HEK293T (cell line): ENCODE measurements at regions not wholly inside any gene's neighbourhood (a gene's known extent, or its start where the extent isn't known, plus 50 kb on each side); places are given as distances from the start of the nearest gene placed in this dataset.
"Not testable (repeated sequence)": the region's sequence is repeated elsewhere in the genome, so short reads cannot be mapped to it uniquely, and the experiment has no call there.

Experiments
- CTCF ChIA-PET: fragments of 350-600 bp; formaldehyde crosslinking; extraction: SDS; loops from one replicate; lab custom pipeline; 2021; ENCODE audit warnings: antibody characterized with exemption, inconsistent platforms; lab: Yijun Ruan, JAX
- POLR2A ChIA-PET: fragments of 350-600 bp; formaldehyde crosslinking; extraction: SDS; loops from one replicate; lab custom pipeline; 2020; ENCODE audit warnings: antibody characterized with exemption, inconsistent platforms; lab: Yijun Ruan, JAX
- DNase-seq: peaks from one replicate; pipeline ENCODE4 v3.0.0; 2012; ENCODE audit warnings: mixed read lengths; ENCODE audit errors: extremely low spot score
- ARNT ChIP-seq: fragments of 450-650 bp; IDR thresholded peaks from 2 replicates; pipeline ENCODE4 v1.6.1; 2017; ENCODE audit warnings: mild to moderate bottlenecking
- BHLHE40 ChIP-seq: fragments of 450-650 bp; IDR thresholded peaks from 2 replicates; pipeline ENCODE4 v1.6.1; 2016; ENCODE audit warnings: mild to moderate bottlenecking, moderate library complexity, borderline replicate concordance
- CTBP1 ChIP-seq: fragments of 450-650 bp; IDR thresholded peaks from 2 replicates; pipeline ENCODE4 v1.6.1; 2016; ENCODE audit warnings: borderline replicate concordance
- ELF4 ChIP-seq: fragments of 450-650 bp; IDR thresholded peaks from 2 replicates; pipeline ENCODE4 v1.6.1; 2017; ENCODE audit warnings: antibody characterized with exemption
- FOXA1 ChIP-seq: fragments of 450-650 bp; IDR thresholded peaks from 2 replicates; pipeline ENCODE4 v1.6.1; 2016; ENCODE audit warnings: mild to moderate bottlenecking
- FOXK2 ChIP-seq: fragments of 450-650 bp; IDR thresholded peaks from 2 replicates; pipeline ENCODE4 v1.6.1; 2016; ENCODE audit warnings: mild to moderate bottlenecking
- FOXM1 ChIP-seq: fragments of 450-650 bp; IDR thresholded peaks from 2 replicates; pipeline ENCODE4 v1.6.1; 2017; ENCODE audit warnings: mild to moderate bottlenecking, borderline replicate concordance
- HDGF ChIP-seq: fragments of 450-650 bp; IDR thresholded peaks from 2 replicates; pipeline ENCODE4 v1.6.1; 2017; ENCODE audit warnings: antibody characterized with exemption, borderline replicate concordance
- L3MBTL2 ChIP-seq: fragments of 450-650 bp; conservative IDR thresholded peaks from 2 replicates; pipeline ENCODE4 v1.6.1; 2016; ENCODE audit warnings: mild to moderate bottlenecking
- LEF1 ChIP-seq: fragments of 450-650 bp; IDR thresholded peaks from 2 replicates; pipeline ENCODE4 v1.6.1; 2017; ENCODE audit warnings: mild to moderate bottlenecking, borderline replicate concordance
- NFRKB ChIP-seq: fragments of 450-650 bp; IDR thresholded peaks from 2 replicates; pipeline ENCODE4 v1.6.1; 2016; ENCODE audit warnings: mild to moderate bottlenecking, moderate library complexity
- PKNOX1 ChIP-seq: fragments of 450-650 bp; IDR thresholded peaks from 2 replicates; pipeline ENCODE4 v1.6.1; 2016
- SP1 ChIP-seq: fragments of 450-650 bp; IDR thresholded peaks from 2 replicates; pipeline ENCODE4 v1.6.1; 2017
- SUZ12 ChIP-seq: fragments of 450-650 bp; IDR thresholded peaks from 2 replicates; pipeline ENCODE4 v1.6.1; 2016; ENCODE audit warnings: mild to moderate bottlenecking
- TARDBP ChIP-seq: fragments of 450-650 bp; IDR thresholded peaks from 2 replicates; pipeline ENCODE4 v1.6.1; 2016
- ZNF384 ChIP-seq: fragments of 450-650 bp; IDR thresholded peaks from 2 replicates; pipeline ENCODE4 v1.6.1; 2016

- TF ChIP-seq SP1 (no peak), NFRKB (no peak), PKNOX1 (no peak), ZNF384 (no peak), FOXA1 (no peak), ARNT (no peak), BHLHE40 (no peak), L3MBTL2 (no peak), TARDBP (no peak), FOXM1 (no peak), LEF1 (no peak), FOXK2 (no peak), HDGF (no peak), ELF4 (no peak), CTBP1 (no peak)
- CTCF ChIA-PET, result no interaction called here
- no peak for DNase-seq
- POLR2A ChIA-PET, result no interaction called here
Measured at GRCh38 chr1:76730027-76730426, 137.3 kb upstream of the ST6GALNAC5 start.

GRCh38 chr1:76738355-76738754, 128.9 kb upstream of the ST6GALNAC5 start:
- DNase-seq, CTCF ChIA-PET, POLR2A ChIA-PET: not testable (repeated sequence)

- CTCF ChIA-PET, DNase-seq, POLR2A ChIA-PET: not testable (repeated sequence)
Measured at GRCh38 chr1:76740956-76741355, 126.3 kb upstream of the ST6GALNAC5 start.

GRCh38 chr1:76744989-76745388, 122.3 kb upstream of the ST6GALNAC5 start:
- ChIA-PET CTCF (no interaction called here), POLR2A (no interaction called here)
- no peak for DNase-seq
- TF ChIP-seq ARNT (no peak), NFRKB (no peak), FOXK2 (no peak), FOXA1 (no peak), HDGF (no peak), ELF4 (no peak), TARDBP (no peak), SP1 (no peak), BHLHE40 (no peak), L3MBTL2 (no peak), LEF1 (no peak), PKNOX1 (no peak), ZNF384 (no peak), CTBP1 (no peak)

GRCh38 chr1:76746206-76746605, 121.1 kb upstream of the ST6GALNAC5 start:
- TF ChIP-seq TARDBP, result no peak
- no peak for TF ChIP-seq L3MBTL2
- TF ChIP-seq ARNT, result no peak
- CTCF ChIA-PET, result no interaction called here
- no peak for DNase-seq
- POLR2A ChIA-PET, result no interaction called here

- POLR2A ChIA-PET, result no interaction called here
- CTCF ChIA-PET, result no interaction called here
- TF ChIP-seq SUZ12 (no peak), FOXM1 (no peak), FOXA1 (no peak), HDGF (no peak), PKNOX1 (no peak), ZNF384 (no peak), LEF1 (no peak)
- DNase-seq, result no peak
Measured at GRCh38 chr1:76754730-76755129, 112.5 kb upstream of the ST6GALNAC5 start.

GRCh38 chr1:76759171-76759860, 108.0 kb upstream of the ST6GALNAC5 start:
- ChIA-PET CTCF (no interaction called here), POLR2A (no interaction called here)
- DNase-seq, result no peak
- no peak for TF ChIP-seq BHLHE40
- TF ChIP-seq FOXK2, result no peak
- TF ChIP-seq SP1, result no peak
- no peak for TF ChIP-seq FOXM1
- no peak for TF ChIP-seq ELF4
- TF ChIP-seq PKNOX1, result no peak
- no peak for TF ChIP-seq ZNF384
- TF ChIP-seq TARDBP, result no peak
- TF ChIP-seq LEF1, result no peak
- TF ChIP-seq HDGF, result no peak
- no peak for TF ChIP-seq CTBP1
